Right lobe of liver (tissue), 6 donors: ENCODE measurements at regions not wholly inside any gene's neighbourhood (a gene's known extent, or its start where the extent isn't known, plus 50 kb on each side); places are given as distances from the start of the nearest gene placed in this dataset.

ENCODE experiments used
- ATAC-seq, 4 donors: fragments of 200-7000 bp; cut with Tn5 transposase; one replicate each; pipeline ENCODE4 v1.9.1; 2020; ENCODE audit warnings: mild to moderate bottlenecking in 4 of 4, moderate library complexity in 4 of 4
- DNase-seq, 3 donors: peaks; one replicate each; pipeline ENCODE4 v3.0.0-alpha.2; 2020
- H3K27ac ChIP-seq, 3 donors: fragments of 200-600 bp; one replicate each; pipeline ENCODE4 v1.8.0; 2022
- H3K27me3 ChIP-seq, 2 donors: fragments of 200-600 bp; one replicate each; pipeline ENCODE4 v1.8.0; 2022
- H3K36me3 ChIP-seq, 4 donors: fragments of 200-600 bp; sonication (generic) in 1 of 4; one replicate each; pipeline versions ENCODE4 v1.5.1 to v1.8.0; 2017 to 2022; ENCODE audit warnings: control low read depth in 1 of 4
- H3K4me1 ChIP-seq, 4 donors: fragments of 200-600 bp; sonication (generic) in 1 of 4; one replicate each; pipeline versions ENCODE4 v1.5.1 to v1.8.0; 2017 to 2022; ENCODE audit warnings: control low read depth in 1 of 4
- H3K4me3 ChIP-seq, 3 donors: fragments of 200-600 bp; one replicate each; pipeline ENCODE4 v1.8.0; 2022
- H3K9me3 ChIP-seq, 4 donors: fragments of 200-600 bp; sonication (generic) in 1 of 4; one replicate each; pipeline versions ENCODE4 v1.5.1 to v1.8.0; 2017 to 2022; ENCODE audit warnings: control low read depth in 1 of 4
- CTCF ChIP-seq, 4 donors: fragments of 200-600 bp in 3 of 4; fragments of 450-650 bp in 1 of 4; IDR thresholded peaks; one replicate each; pipeline versions ENCODE4 v1.5.1 to v1.8.0; 2016 to 2022; ENCODE audit warnings: antibody characterized with exemption in 4 of 4, mild to moderate bottlenecking in 2 of 4
- POLR2A ChIP-seq: fragments of 450-650 bp; IDR thresholded peaks from one replicate; pipeline ENCODE4 v1.6.1; 2017; ENCODE audit warnings: antibody characterized with exemption, mild to moderate bottlenecking
- WGBS: methylation state at CpG from one replicate; pipeline ENCODE4 v1.1.6; 2018; ENCODE audit warnings: low coverage, low lambda C conversion rate; ENCODE audit not compliant: insufficient coverage; ENCODE audit errors: missing lambda C conversion rate; 5-methylcytosine and 5-hydroxymethylcytosine counted together
- intact Hi-C, 2 donors: fragments of 100-400 bp; cut with DNase I; formaldehyde crosslinking; loops; one replicate each; pipeline versions ENCODE4 v1.11.2 to v1.14.1; 2022
- donor health status: DM: no; HTN: yes; CAD: no.
- donor health status: DM: no; HTN: no; CAD: no.
- donor health status: DM: no; HTN: no; CAD: no.
- donor health status: DM: no; HTN: yes; CAD: no.
- donor health status: DM: no; HTN: yes; CAD: no.

- TF ChIP-seq CTCF (IDR thresholded peaks at IDR 0.05) (no peak), POLR2A (no peak)
- ATAC-seq: no peak
- H3K27ac ChIP-seq: no peak overlapping the region
Observed at GRCh38 chr3:31413515-31413914, 119.2 kb upstream of the STT3B start.

GRCh38 chr3:31416980-31417379, 115.7 kb upstream of the STT3B start:
- ATAC-seq: no peak
- DNase-seq: no peak
- intact Hi-C loops: no loop called here
- Histone ChIP-seq H3K27me3 (no peaks in the 10 kb centered on the region), H3K4me1 (no peaks in the 10 kb centered on the region), H3K4me3 (no peak overlapping the region), H3K9me3 (no peaks in the 10 kb centered on the region), H3K36me3 (no peaks in the 10 kb centered on the region), H3K27ac (no peak overlapping the region)
- 72% methylated on average over 4 of the region's 4 CpGs for WGBS
- no peak for TF ChIP-seq CTCF (IDR thresholded peaks at IDR 0.05)
- TF ChIP-seq POLR2A: no peak

More at GRCh38 chr3:31413515-31413914, 119.2 kb upstream of the STT3B start:
- Histone ChIP-seq H3K4me1 (no peaks in the 10 kb centered on the region), H3K9me3 (no peaks in the 10 kb centered on the region), H3K36me3 (no peaks in the 10 kb centered on the region), H3K27me3 (no peaks in the 10 kb centered on the region), H3K4me3 (no peak overlapping the region)
- DNase-seq: no peak
- intact Hi-C loops: no loop called here

- ATAC-seq (no peak), DNase-seq (no peak)
- Histone ChIP-seq H3K36me3 (no peaks in the 10 kb centered on the region), H3K27me3 (no peaks in the 10 kb centered on the region), H3K4me1 (no peaks in the 10 kb centered on the region), H3K9me3 (no peaks in the 10 kb centered on the region), H3K4me3 (no peak overlapping the region), H3K27ac (no peak overlapping the region)
- TF ChIP-seq POLR2A (no peak), CTCF (IDR thresholded peaks at IDR 0.05) (no peak)
- WGBS: 55% methylated on average over 1 of the region's 1 CpG
- intact Hi-C loops: no loop called here
Observed at GRCh38 chr3:31417486-31417885, 115.2 kb upstream of the STT3B start.

- DNase-seq (no peak), ATAC-seq (no peak)
- H3K4me3 ChIP-seq: no peak overlapping the region
- intact Hi-C loops: no loop called here
- no peaks in the 10 kb centered on the region for H3K9me3 ChIP-seq
- H3K27me3 ChIP-seq: no peaks in the 10 kb centered on the region
- no peaks in the 10 kb centered on the region for H3K4me1 ChIP-seq
- H3K27ac ChIP-seq: no peak overlapping the region
- H3K36me3 ChIP-seq: no peaks in the 10 kb centered on the region
- TF ChIP-seq POLR2A (no peak), CTCF (IDR thresholded peaks at IDR 0.05) (no peak)
- 69% methylated on average over 4 of the region's 4 CpGs for WGBS
Observed at GRCh38 chr3:31420311-31420710, 112.4 kb upstream of the STT3B start.

- intact Hi-C loops: no loop called here
- no peak overlapping the region for H3K27ac ChIP-seq
- no peaks in the 10 kb centered on the region for H3K36me3 ChIP-seq
- H3K9me3 ChIP-seq: no peaks in the 10 kb centered on the region
- ATAC-seq: no peak
- H3K4me1 ChIP-seq: no peaks in the 10 kb centered on the region
- 68% methylated on average over 2 of the region's 2 CpGs for WGBS
- no peak overlapping the region for H3K4me3 ChIP-seq
- no peaks in the 10 kb centered on the region for H3K27me3 ChIP-seq
- TF ChIP-seq POLR2A (no peak), CTCF (IDR thresholded peaks at IDR 0.05) (no peak)
- no peak for DNase-seq
Observed at GRCh38 chr3:31421314-31422048, 111.2 kb upstream of the STT3B start.
